WI38 (cell line): ENCODE measurements at regions not wholly inside any gene's neighbourhood (a gene's known extent, or its start where the extent isn't known, plus 50 kb on each side); places are given as distances from the start of the nearest gene placed in this dataset.

Experiments used
- H3K4me3 ChIP-seq: 2 replicates; pipeline ENCODE4 v1.5.1; 2011; ENCODE audit warnings: low read depth, mild to moderate bottlenecking, control low read depth, low read length
- CTCF ChIP-seq: IDR thresholded peaks from 2 replicates; pipeline ENCODE4 v1.5.1; 2012; ENCODE audit warnings: low read depth, mild to moderate bottlenecking, control low read depth, low read length

GRCh38 chr12:106010741-106011140 is 128.0 kb downstream of the NUAK1 start:
- TF ChIP-seq CTCF: no peak
- no peak overlapping the region for H3K4me3 ChIP-seq
